Ovary (tissue), 7 donors: ENCODE measurements at regions not wholly inside any gene's neighbourhood (a gene's known extent, or its start where the extent isn't known, plus 50 kb on each side); places are given as distances from the start of the nearest gene placed in this dataset.

ENCODE experiments used
- DNase-seq, 5 donors: peaks; one replicate each; pipeline ENCODE4 v3.0.0-alpha.2; 2019 to 2020
- H3K27ac ChIP-seq, 2 donors: fragments of 200-600 bp; one replicate each; pipeline versions ENCODE4 v1.5.1 to v1.8.0; 2019 to 2022
- H3K27me3 ChIP-seq: fragments of 200-600 bp; one replicate; pipeline ENCODE4 v1.8.0; 2022
- H3K36me3 ChIP-seq: fragments of 200-600 bp; sonication (generic); one replicate; pipeline ENCODE4 v1.5.1; 2019
- H3K4me1 ChIP-seq: one replicate; pipeline ENCODE4 v1.8.1; 2013; ENCODE audit warnings: mild to moderate bottlenecking, moderate library complexity; ENCODE audit not compliant: insufficient read depth
- H3K4me3 ChIP-seq: fragments of 200-600 bp; sonication (generic); one replicate; pipeline ENCODE4 v1.5.1; 2017
- H3K9me3 ChIP-seq, 2 donors: fragments of 200-600 bp in 1 of 2; sonication (generic) in 1 of 2; one replicate each; pipeline versions ENCODE4 v1.5.1 to v1.8.1; 2013 to 2019; ENCODE audit warnings: mild to moderate bottlenecking in 1 of 2, moderate library complexity in 1 of 2
- EP300 ChIP-seq: sonication (generic); formaldehyde crosslinking; IDR thresholded peaks from one replicate; pipeline ENCODE4 v1.6.1; 2017; ENCODE audit warnings: antibody characterized with exemption
- POLR2A ChIP-seq: fragments of 450-650 bp; IDR thresholded peaks from one replicate; pipeline ENCODE4 v1.6.1; 2017; ENCODE audit warnings: antibody characterized with exemption, mild to moderate bottlenecking, moderate library complexity
- WGBS, 3 donors: extraction: QIAGEN DNeasy Blood & Tissue Kit in 1 of 3; methylation state at CpG; one replicate each; pipeline versions ENCODE4 v1.1.5 to v1.1.7; 2013 to 2017; 5-methylcytosine and 5-hydroxymethylcytosine counted together
- intact Hi-C, 4 donors: fragments of 100-400 bp; cut with DNase I; formaldehyde crosslinking; loops; one replicate each; pipeline versions ENCODE4 v1.11.0 to v1.15.1; 2022 to 2023
- TF ChIP-seq, protein P1 (sequence below), 3 donors: fragments of 450-650 bp in 2 of 3; fragments of 200-600 bp in 1 of 3; IDR thresholded peaks; one replicate each; pipeline versions ENCODE4 v1.5.1 to v1.8.0; 2016 to 2022; ENCODE audit warnings: antibody characterized with exemption in 3 of 3, mild to moderate bottlenecking in 1 of 3
- donor health status: DM: no; HTN: no; CAD: no; lungs with moderate emphysema.
- donor health status: DM: no; HTN: no; CAD: no.
- donor health status: Bipolar disorder and iron deficiency.
- donor health status: DM: no; HTN: no; CAD: no.
- donor health status: DM: yes; HTN: yes; CAD: no.

DNA sequence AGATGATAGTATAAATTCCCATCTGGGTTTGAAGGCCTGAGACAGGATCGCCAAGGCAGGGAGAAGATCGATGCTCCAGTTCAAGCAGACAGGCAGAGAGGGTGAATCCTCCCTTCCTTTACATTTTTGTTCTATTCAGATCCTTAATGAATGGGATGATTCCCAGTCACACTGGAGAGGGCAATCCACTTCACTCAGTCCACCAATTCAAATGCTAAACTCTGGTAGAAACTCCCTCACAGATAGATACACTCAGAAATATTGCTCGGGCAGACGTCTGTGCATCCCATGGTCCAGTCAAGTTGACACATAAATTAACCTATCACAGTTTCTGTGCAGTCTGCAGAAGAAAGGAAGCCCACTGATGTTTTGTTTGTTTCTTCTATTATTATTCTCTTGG lies 193.1 kb upstream of the ZNF462 start:
- Histone ChIP-seq H3K4me1 (no peaks in the 10 kb centered on the region), H3K27ac (no peak overlapping the region), H3K9me3 (no peaks in the 10 kb centered on the region), H3K36me3 (no peaks in the 10 kb centered on the region), H3K4me3 (no peak overlapping the region), H3K27me3 (no peaks in the 10 kb centered on the region)
- TF ChIP-seq, protein P1, sequence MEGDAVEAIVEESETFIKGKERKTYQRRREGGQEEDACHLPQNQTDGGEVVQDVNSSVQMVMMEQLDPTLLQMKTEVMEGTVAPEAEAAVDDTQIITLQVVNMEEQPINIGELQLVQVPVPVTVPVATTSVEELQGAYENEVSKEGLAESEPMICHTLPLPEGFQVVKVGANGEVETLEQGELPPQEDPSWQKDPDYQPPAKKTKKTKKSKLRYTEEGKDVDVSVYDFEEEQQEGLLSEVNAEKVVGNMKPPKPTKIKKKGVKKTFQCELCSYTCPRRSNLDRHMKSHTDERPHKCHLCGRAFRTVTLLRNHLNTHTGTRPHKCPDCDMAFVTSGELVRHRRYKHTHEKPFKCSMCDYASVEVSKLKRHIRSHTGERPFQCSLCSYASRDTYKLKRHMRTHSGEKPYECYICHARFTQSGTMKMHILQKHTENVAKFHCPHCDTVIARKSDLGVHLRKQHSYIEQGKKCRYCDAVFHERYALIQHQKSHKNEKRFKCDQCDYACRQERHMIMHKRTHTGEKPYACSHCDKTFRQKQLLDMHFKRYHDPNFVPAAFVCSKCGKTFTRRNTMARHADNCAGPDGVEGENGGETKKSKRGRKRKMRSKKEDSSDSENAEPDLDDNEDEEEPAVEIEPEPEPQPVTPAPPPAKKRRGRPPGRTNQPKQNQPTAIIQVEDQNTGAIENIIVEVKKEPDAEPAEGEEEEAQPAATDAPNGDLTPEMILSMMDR (IDR thresholded peaks at IDR 0.05): no peak
- no peak for TF ChIP-seq POLR2A
- TF ChIP-seq EP300: no peak
- WGBS, 3 donors: 77 to 90% (median 83%) methylated on average over 4 of the region's 4 CpGs
- intact Hi-C loops: no loop called here
- no peak for DNase-seq

DNA sequence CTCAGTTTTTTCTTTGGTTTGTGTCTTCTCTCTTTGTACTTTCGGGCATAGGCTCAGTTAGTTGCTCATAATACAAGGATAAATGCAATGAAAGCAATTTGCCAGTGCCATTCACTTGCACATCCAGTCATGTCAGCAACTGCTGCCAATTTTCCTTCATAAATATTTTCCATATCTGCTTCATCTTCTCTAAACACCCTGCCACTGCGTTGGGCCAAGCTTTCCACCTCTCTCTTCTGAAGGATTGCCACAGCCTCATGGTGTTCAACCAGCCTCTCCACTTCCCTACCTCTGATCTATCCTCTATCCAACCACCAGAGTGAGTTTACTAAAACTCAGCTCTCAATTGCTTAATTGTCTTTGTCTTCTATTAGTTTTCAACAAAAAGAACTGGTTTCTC lies 192.5 kb upstream of the ZNF462 start:
- TF ChIP-seq EP300: no peak
- 74 to 87% (median 77%) methylated on average over 2 of the region's 2 CpGs for WGBS, 3 donors
- H3K4me3 ChIP-seq: no peak overlapping the region
- intact Hi-C loops: no loop called here
- no peak overlapping the region for H3K27ac ChIP-seq
- H3K9me3 ChIP-seq: no peaks in the 10 kb centered on the region
- H3K4me1 ChIP-seq: no peaks in the 10 kb centered on the region
- DNase-seq: no peak
- no peaks in the 10 kb centered on the region for H3K27me3 ChIP-seq
- no peaks in the 10 kb centered on the region for H3K36me3 ChIP-seq

DNA sequence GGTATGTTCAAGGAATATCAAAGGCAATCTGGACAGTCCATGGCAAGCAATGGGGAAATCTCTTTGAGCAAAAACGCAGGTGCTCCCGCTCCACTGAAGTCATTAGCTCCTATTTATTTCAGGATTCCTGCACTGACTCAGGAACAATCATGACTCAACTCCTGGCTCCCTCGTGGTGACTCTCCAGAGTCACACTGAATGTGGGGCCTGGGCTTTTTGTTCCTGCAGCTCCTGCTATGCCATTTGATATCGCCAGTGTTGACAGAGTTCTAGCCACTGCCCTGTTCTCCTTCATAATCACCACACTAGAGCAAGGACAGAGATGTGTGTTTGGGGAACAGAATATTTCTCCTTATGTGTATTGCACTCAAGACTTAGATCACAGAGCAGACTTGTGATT lies 187.2 kb upstream of the ZNF462 start:
- TF ChIP-seq EP300 (no peak), POLR2A (no peak)
- TF ChIP-seq, protein P1 (IDR thresholded peaks at IDR 0.05): no peak
- Histone ChIP-seq H3K27me3 (no peaks in the 10 kb centered on the region), H3K4me3 (no peak overlapping the region), H3K4me1 (no peaks in the 10 kb centered on the region), H3K9me3 (no peaks in the 10 kb centered on the region), H3K36me3 (no peaks in the 10 kb centered on the region), H3K27ac (no peak overlapping the region)
- WGBS, 3 donors: 86 to 92% (median 87%) methylated on average over 4 of the region's 4 CpGs
- no peak for DNase-seq
- intact Hi-C loops: no loop called here

DNA sequence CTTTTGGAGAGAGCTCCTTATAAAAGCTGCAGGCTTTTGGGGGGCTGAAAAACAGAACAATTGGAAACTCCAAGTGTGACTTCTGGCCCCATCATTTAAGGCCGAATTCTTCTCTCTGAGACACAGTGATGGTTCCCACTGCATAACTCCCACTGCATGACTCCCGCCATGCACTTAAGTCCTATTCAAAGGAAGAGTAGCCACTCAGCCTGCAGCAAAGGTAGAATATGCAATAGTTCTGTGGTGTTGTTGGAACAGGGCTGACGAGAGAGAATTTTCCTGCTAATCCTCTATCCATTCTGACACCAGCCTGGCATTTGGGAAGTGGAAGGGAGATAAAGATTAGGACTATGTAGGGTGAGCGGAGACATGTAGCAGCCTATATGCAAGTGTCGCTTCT lies 185.6 kb upstream of the ZNF462 start:
- 95 to 99% (median 97%) methylated on average over 5 of the region's 5 CpGs for WGBS, 3 donors
- intact Hi-C loops: no loop called here

DNA sequence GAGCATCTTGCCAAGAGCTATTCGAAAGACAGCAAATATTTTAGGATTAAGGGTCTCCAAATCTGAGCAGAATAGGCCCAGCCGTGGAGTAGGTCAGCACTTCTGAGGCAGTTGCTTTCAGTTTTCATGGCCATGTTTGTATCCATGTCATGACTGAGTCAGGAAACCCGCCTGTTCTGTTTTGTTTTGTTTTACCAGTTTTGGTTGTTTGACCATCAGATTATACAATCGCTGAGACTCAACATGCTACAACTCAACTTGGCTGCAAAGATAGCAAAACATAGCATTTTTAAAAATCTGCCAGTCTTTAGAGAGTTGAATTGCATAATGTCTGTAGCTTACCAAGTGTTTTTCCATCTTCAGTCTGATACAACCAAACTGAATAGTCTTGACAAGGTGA lies 185.1 kb upstream of the ZNF462 start:
- Histone ChIP-seq H3K4me3 (no peak overlapping the region), H3K9me3 (no peaks in the 10 kb centered on the region), H3K36me3 (no peaks in the 10 kb centered on the region), H3K4me1 (no peaks in the 10 kb centered on the region), H3K27ac (no peak overlapping the region), H3K27me3 (no peaks in the 10 kb centered on the region)
- no peak for DNase-seq
- intact Hi-C loops: no loop called here
- 42 to 63% (median 45%) methylated on average over 4 of the region's 4 CpGs for WGBS, 3 donors
- TF ChIP-seq EP300 (no peak), POLR2A (no peak)
- TF ChIP-seq, protein P1 (IDR thresholded peaks at IDR 0.05): no peak

More for the DNA sequence above, 185.6 kb upstream of the ZNF462 start:
- no peaks in the 10 kb centered on the region for H3K36me3 ChIP-seq
- TF ChIP-seq, protein P1 (IDR thresholded peaks at IDR 0.05): no peak
- TF ChIP-seq EP300: no peak
- no peak for TF ChIP-seq POLR2A
- no peaks in the 10 kb centered on the region for H3K27me3 ChIP-seq
- no peak overlapping the region for H3K27ac ChIP-seq
- no peaks in the 10 kb centered on the region for H3K9me3 ChIP-seq
- no peaks in the 10 kb centered on the region for H3K4me1 ChIP-seq
- no peak for DNase-seq
- H3K4me3 ChIP-seq: no peak overlapping the region
